Testis (tissue), 2 donors: ENCODE measurements at regions not wholly inside any gene's neighbourhood (a gene's known extent, or its start where the extent isn't known, plus 50 kb on each side); places are given as distances from the start of the nearest gene placed in this dataset.

Experiments
- CTCF ChIP-seq, 3 experiments: fragments of 450-650 bp in 2 of 3; fragments of 200-600 bp in 1 of 3; sonication (generic) in 1 of 3; IDR thresholded peaks; one replicate each; pipeline ENCODE4 v1.5.1; 2016 to 2019; ENCODE audit warnings: antibody characterized with exemption in 3 of 3, mild to moderate bottlenecking in 2 of 3, moderate library complexity in 1 of 3
- POLR2A ChIP-seq: fragments of 450-650 bp; IDR thresholded peaks from one replicate; pipeline ENCODE4 v1.6.1; 2017; ENCODE audit warnings: antibody characterized with exemption, mild to moderate bottlenecking, moderate library complexity

GRCh38 chr7:16317406-16317805 is 103.9 kb downstream of the CRPPA start:
- TF ChIP-seq CTCF (IDR thresholded peaks at IDR 0.05): no peak
- no peak for TF ChIP-seq POLR2A
